Hepatocyte (in vitro differentiated cells): ENCODE measurements at regions not wholly inside any gene's neighbourhood (a gene's known extent, or its start where the extent isn't known, plus 50 kb on each side); places are given as distances from the start of the nearest gene placed in this dataset.

Experiments used
- DNase-seq: peaks from one replicate; pipeline ENCODE4 v3.0.0-alpha.2; 2016; ENCODE audit warnings: low spot score
- H2AFZ ChIP-seq: fragments of 200-600 bp; sonication (generic); 2 replicates; pipeline ENCODE4 v1.6.0; 2016; ENCODE audit warnings: antibody characterized with exemption, mild to moderate bottlenecking
- H3K27ac ChIP-seq: fragments of 200-600 bp; sonication (generic); 2 replicates; pipeline ENCODE4 v1.5.1; 2016; ENCODE audit warnings: mild to moderate bottlenecking
- H3K27me3 ChIP-seq: fragments of 200-600 bp; sonication (generic); 2 replicates; pipeline ENCODE4 v1.6.1; 2016
- H3K36me3 ChIP-seq: fragments of 200-600 bp; sonication (generic); replicated peaks from 2 replicates; pipeline ENCODE4 v1.5.1; 2016; ENCODE audit warnings: low read depth; ENCODE audit not compliant: insufficient read depth
- H3K4me1 ChIP-seq: fragments of 200-600 bp; sonication (generic); 2 replicates; pipeline ENCODE4 v1.5.1; 2016; ENCODE audit warnings: mild to moderate bottlenecking, moderate library complexity; ENCODE audit not compliant: insufficient read depth
- H3K4me2 ChIP-seq: fragments of 200-600 bp; sonication (generic); 2 replicates; pipeline ENCODE4 v1.6.0; 2016
- H3K4me3 ChIP-seq: fragments of 200-600 bp; sonication (generic); 2 replicates; pipeline ENCODE4 v1.5.1; 2016; ENCODE audit warnings: mild to moderate bottlenecking
- H3K79me2 ChIP-seq: fragments of 200-600 bp; sonication (generic); 2 replicates; pipeline ENCODE4 v1.6.0; 2017; ENCODE audit warnings: mild to moderate bottlenecking
- H3K9me2 ChIP-seq: fragments of 200-600 bp; sonication (generic); replicated peaks from 2 replicates; pipeline ENCODE4 v1.6.0; 2017; ENCODE audit warnings: mild to moderate bottlenecking; ENCODE audit not compliant: insufficient read depth
- H3K9me3 ChIP-seq: fragments of 200-600 bp; sonication (generic); 2 replicates; pipeline ENCODE4 v1.5.1; 2016; ENCODE audit warnings: low read depth, mild to moderate bottlenecking
- H4K20me1 ChIP-seq: fragments of 200-600 bp; sonication (generic); 2 replicates; pipeline ENCODE4 v1.6.0; 2016; ENCODE audit warnings: mild to moderate bottlenecking; ENCODE audit not compliant: insufficient read depth, poor library complexity, severe bottlenecking
- CTCF ChIP-seq: fragments of 200-600 bp; sonication (generic); IDR thresholded peaks from 2 replicates; pipeline ENCODE4 v1.5.1; 2016; ENCODE audit warnings: antibody characterized with exemption, mild to moderate bottlenecking; ENCODE audit not compliant: poor library complexity
- EZH2 ChIP-seq: fragments of 200-600 bp; sonication (generic); IDR thresholded peaks from 2 replicates; pipeline ENCODE4 v1.6.1; 2016; ENCODE audit warnings: antibody characterized with exemption, mild to moderate bottlenecking, borderline replicate concordance
- EZH2phosphoT487 ChIP-seq: fragments of 200-600 bp; sonication (generic); IDR thresholded peaks from one replicate; pipeline ENCODE4 v1.6.1; 2018; ENCODE audit warnings: antibody characterized with exemption, mild to moderate bottlenecking, low read depth, moderate library complexity; ENCODE audit not compliant: unreplicated experiment, severe bottlenecking
- WGBS: methylation state at CpG from one replicate; pipeline ENCODE4 v1.1.6; 2016; ENCODE audit warnings: low lambda C conversion rate; ENCODE audit errors: missing lambda C conversion rate; 5-methylcytosine and 5-hydroxymethylcytosine counted together

- no peaks in the 10 kb centered on the region for H3K4me1 ChIP-seq
- TF ChIP-seq EZH2, result no peak
- no peak for TF ChIP-seq CTCF
- no peak for TF ChIP-seq EZH2phosphoT487
Observed at GRCh38 chr7:53697913-53698312, 662.5 kb downstream of the POM121L12 start.

GRCh38 chr7:53699215-53699837 lies 663.9 kb downstream of the POM121L12 start:
- TF ChIP-seq EZH2, result no peak
- Histone ChIP-seq H3K4me2 (no peak overlapping the region), H3K4me3 (no peak overlapping the region), H3K9me2 (no peaks in the 10 kb centered on the region), H2AFZ (no peak overlapping the region), H3K27ac (no peak overlapping the region), H4K20me1 (no peaks in the 10 kb centered on the region), H3K79me2 (no peaks in the 10 kb centered on the region), H3K36me3 (no peaks in the 10 kb centered on the region), H3K27me3 (no peaks in the 10 kb centered on the region), H3K4me1 (no peaks in the 10 kb centered on the region), H3K9me3 (no peaks in the 10 kb centered on the region)
- 93% methylated on average over 5 of the region's 5 CpGs for WGBS
- DNase-seq, result no peak

More at GRCh38 chr7:53697913-53698312, 662.5 kb downstream of the POM121L12 start:
- Histone ChIP-seq H3K27ac (no peak overlapping the region), H4K20me1 (no peaks in the 10 kb centered on the region), H3K9me2 (no peaks in the 10 kb centered on the region), H3K4me3 (no peak overlapping the region), H3K79me2 (no peaks in the 10 kb centered on the region), H3K4me2 (no peak overlapping the region), H3K27me3 (no peaks in the 10 kb centered on the region), H3K9me3 (no peaks in the 10 kb centered on the region), H2AFZ (no peak overlapping the region), H3K36me3 (no peaks in the 10 kb centered on the region)
- 74% methylated on average over 1 of the region's 1 CpG for WGBS
- no peak for DNase-seq

- 64% methylated on average over 3 of the region's 3 CpGs for WGBS
- Histone ChIP-seq H3K4me3 (no peak overlapping the region), H3K9me3 (no peaks in the 10 kb centered on the region), H3K79me2 (no peaks in the 10 kb centered on the region), H3K4me1 (no peaks in the 10 kb centered on the region), H4K20me1 (no peaks in the 10 kb centered on the region), H3K27ac (no peak overlapping the region), H3K9me2 (no peaks in the 10 kb centered on the region), H2AFZ (no peak overlapping the region), H3K4me2 (no peak overlapping the region), H3K27me3 (no peaks in the 10 kb centered on the region), H3K36me3 (no peaks in the 10 kb centered on the region)
- DNase-seq, result no peak
- TF ChIP-seq EZH2, result no peak
- TF ChIP-seq EZH2phosphoT487, result no peak
- TF ChIP-seq CTCF, result no peak
Observed at GRCh38 chr7:53719122-53719521, 683.7 kb downstream of the POM121L12 start.

GRCh38 chr7:53740971-53741370 lies 705.5 kb downstream of the POM121L12 start:
- WGBS, result 95% methylated on average over 6 of the region's 6 CpGs
- H3K27ac ChIP-seq, result no peak overlapping the region
- no peaks in the 10 kb centered on the region for H3K79me2 ChIP-seq
- H2AFZ ChIP-seq, result no peak overlapping the region
- no peaks in the 10 kb centered on the region for H3K36me3 ChIP-seq
- DNase-seq, result no peak
- no peaks in the 10 kb centered on the region for H3K4me1 ChIP-seq
- no peaks in the 10 kb centered on the region for H3K9me2 ChIP-seq
- H3K27me3 ChIP-seq, result no peaks in the 10 kb centered on the region
- no peak overlapping the region for H3K4me2 ChIP-seq
- no peak for TF ChIP-seq EZH2
- no peak for TF ChIP-seq EZH2phosphoT487
- TF ChIP-seq CTCF, result no peak
- H4K20me1 ChIP-seq, result no peaks in the 10 kb centered on the region
- no peak overlapping the region for H3K4me3 ChIP-seq
- no peaks in the 10 kb centered on the region for H3K9me3 ChIP-seq
